ENCODE measurements at regions not wholly inside any gene's neighbourhood (a gene's known extent, or its start where the extent isn't known, plus 50 kb on each side); places are given as distances from the start of the nearest gene placed in this dataset.

- no peak for DNase-seq (ENCODE audit: low read depth in 2 of 2)
Observed at GRCh38 chr5:93165559-93165958, 415.5 kb downstream of the NR2F1-AS1 start.

GRCh38 chr5:93164690-93165089 is 416.3 kb downstream of the NR2F1-AS1 start:
- peak; percentile 29 to 89 for DNase-seq (ENCODE audit: low read depth in 2 of 2)

GRCh38 chr5:93163010-93163663 is 417.9 kb downstream of the NR2F1-AS1 start:
- DNase-seq (ENCODE audit: low read depth in 2 of 2), result peak; percentile 56 to 94

GRCh38 chr5:93161661-93162654 is 419.1 kb downstream of the NR2F1-AS1 start:
- DNase-seq (ENCODE audit: low read depth in 2 of 2), result peak; percentile 34 to 92

- DNase-seq (ENCODE audit: low read depth in 2 of 2), result no peak
Observed at GRCh38 chr5:93158841-93159240, 422.2 kb downstream of the NR2F1-AS1 start.

GRCh38 chr5:93156566-93156965 is 424.5 kb downstream of the NR2F1-AS1 start:
- no peak for DNase-seq (ENCODE audit: low read depth in 2 of 2)

- DNase-seq (ENCODE audit: low read depth in 2 of 2), result no peak
Observed at GRCh38 chr5:93154535-93154934, 426.5 kb downstream of the NR2F1-AS1 start.

- DNase-seq (ENCODE audit: low read depth in 2 of 2), result no peak
Observed at GRCh38 chr5:93153461-93153860, 427.6 kb downstream of the NR2F1-AS1 start.

GRCh38 chr5:93151896-93152295 is 429.1 kb downstream of the NR2F1-AS1 start:
- DNase-seq (ENCODE audit: low read depth in 2 of 2), result no peak

- DNase-seq (ENCODE audit: low read depth in 2 of 2), result peak; percentile 65 to 69
Observed at GRCh38 chr5:93151121-93151520, 429.9 kb downstream of the NR2F1-AS1 start.

- peak; percentile 24 to 44 for DNase-seq (ENCODE audit: low read depth in 2 of 2)
Observed at GRCh38 chr5:93150311-93151012, 430.6 kb downstream of the NR2F1-AS1 start.

- DNase-seq (ENCODE audit: low read depth in 2 of 2), result peak; percentile 6 to 51
Observed at GRCh38 chr5:93145767-93146166, 435.3 kb downstream of the NR2F1-AS1 start.

GRCh38 chr5:93145019-93145418 is 436.0 kb downstream of the NR2F1-AS1 start:
- no peak for DNase-seq (ENCODE audit: low read depth in 2 of 2)

GRCh38 chr5:93141969-93142368 is 439.1 kb downstream of the NR2F1-AS1 start:
- DNase-seq (ENCODE audit: low read depth in 2 of 2), result peak; percentile 39 to 64

GRCh38 chr5:93130624-93131490 is 450.2 kb downstream of the NR2F1-AS1 start:
- peak in 1 of 2 donors; percentile 9 for DNase-seq (ENCODE audit: low read depth in 2 of 2)

- peak in 1 of 2 donors; percentile 2 for DNase-seq (ENCODE audit: low read depth in 2 of 2)
Observed at GRCh38 chr5:93126634-93127033, 454.4 kb downstream of the NR2F1-AS1 start.

- no peak for DNase-seq (ENCODE audit: low read depth in 2 of 2)
Observed at GRCh38 chr5:93123127-93123526, 457.9 kb downstream of the NR2F1-AS1 start.

- DNase-seq (ENCODE audit: low read depth in 2 of 2), result no peak
Observed at GRCh38 chr5:93122446-93122845, 458.6 kb downstream of the NR2F1-AS1 start.

- DNase-seq (ENCODE audit: low read depth in 2 of 2), result no peak
Observed at GRCh38 chr5:93120771-93121170, 460.2 kb downstream of the NR2F1-AS1 start.

- no peak for DNase-seq (ENCODE audit: low read depth in 2 of 2)
Observed at GRCh38 chr5:93120051-93120450, 461.0 kb downstream of the NR2F1-AS1 start.

All from lung microvascular endothelial cell (primary cell).